ENCODE measurements at regions not wholly inside any gene's neighbourhood (a gene's known extent, or its start where the extent isn't known, plus 50 kb on each side); places are given as distances from the start of the nearest gene placed in this dataset.

DNA sequence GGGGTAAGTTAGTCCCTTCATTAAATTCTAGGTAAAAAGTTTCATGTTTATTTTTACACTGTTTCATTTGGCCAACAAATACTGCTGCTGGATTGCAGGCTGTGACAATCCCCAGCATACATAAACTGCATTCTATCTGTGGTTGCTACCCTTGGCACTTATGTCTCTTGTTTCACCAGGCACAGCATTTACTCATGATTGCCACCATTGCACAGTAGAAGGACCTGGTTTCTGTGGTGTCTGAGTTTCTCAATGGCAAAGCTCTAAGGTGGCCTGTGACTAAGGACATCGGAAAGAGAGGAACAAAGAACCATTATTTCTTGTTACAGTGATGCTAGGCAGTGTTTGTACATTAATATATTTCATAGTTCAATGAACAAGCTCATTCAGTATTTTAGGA lies 878.4 kb upstream of the NEGR1 start:
- no peaks in the 10 kb centered on the region for H4K20me1 ChIP-seq (ENCODE audit: insufficient read depth, low read length)
- TF ChIP-seq, protein P1, sequence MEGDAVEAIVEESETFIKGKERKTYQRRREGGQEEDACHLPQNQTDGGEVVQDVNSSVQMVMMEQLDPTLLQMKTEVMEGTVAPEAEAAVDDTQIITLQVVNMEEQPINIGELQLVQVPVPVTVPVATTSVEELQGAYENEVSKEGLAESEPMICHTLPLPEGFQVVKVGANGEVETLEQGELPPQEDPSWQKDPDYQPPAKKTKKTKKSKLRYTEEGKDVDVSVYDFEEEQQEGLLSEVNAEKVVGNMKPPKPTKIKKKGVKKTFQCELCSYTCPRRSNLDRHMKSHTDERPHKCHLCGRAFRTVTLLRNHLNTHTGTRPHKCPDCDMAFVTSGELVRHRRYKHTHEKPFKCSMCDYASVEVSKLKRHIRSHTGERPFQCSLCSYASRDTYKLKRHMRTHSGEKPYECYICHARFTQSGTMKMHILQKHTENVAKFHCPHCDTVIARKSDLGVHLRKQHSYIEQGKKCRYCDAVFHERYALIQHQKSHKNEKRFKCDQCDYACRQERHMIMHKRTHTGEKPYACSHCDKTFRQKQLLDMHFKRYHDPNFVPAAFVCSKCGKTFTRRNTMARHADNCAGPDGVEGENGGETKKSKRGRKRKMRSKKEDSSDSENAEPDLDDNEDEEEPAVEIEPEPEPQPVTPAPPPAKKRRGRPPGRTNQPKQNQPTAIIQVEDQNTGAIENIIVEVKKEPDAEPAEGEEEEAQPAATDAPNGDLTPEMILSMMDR (IDR thresholded peaks at IDR 0.05): no peak
- no peak overlapping the region for H3K27ac ChIP-seq (ENCODE audit: low read depth in 1 of 2, low read length in 2 of 2)
- WGBS (ENCODE audit: insufficient coverage): no CpG with 5 or more reads among the region's 1 CpG
- no peaks in the 10 kb centered on the region for H3K36me3 ChIP-seq (replicated peaks in 1 of 2; ENCODE audit: control insufficient read depth in 1 of 2, insufficient read depth in 2 of 2, low read length in 2 of 2)
- H3K4me1 ChIP-seq (ENCODE audit: control insufficient read depth in 1 of 2, insufficient read depth in 2 of 2, low read length in 2 of 2): no peaks in the 10 kb centered on the region
- Mint-ChIP-seq H3K27me3 (ENCODE audit: low read depth in 3 of 3) (peaks cover 0 to 2% (median 0%) of the 10 kb centered on the region in 3 donors), H3K36me3 (no peaks in the 10 kb centered on the region), H3K4me3 (no peak overlapping the region), H3K27ac (no peak overlapping the region), H3K9me3 (peaks cover 0 to 7% (median 0%) of the 10 kb centered on the region in 7 donors), H3K4me1 (no peaks in the 10 kb centered on the region)
- H2AFZ ChIP-seq (ENCODE audit: insufficient read depth, low read depth, low read length, poor library complexity, severe bottlenecking): no peak overlapping the region
- H3K4me3 ChIP-seq (replicated peaks in 1 of 3; ENCODE audit: low read depth in 2 of 3, low read length in 3 of 3): no peak overlapping the region
- H3K4me2 ChIP-seq (replicated peaks; ENCODE audit: extremely low read depth, low read length, poor library complexity, severe bottlenecking): no peak overlapping the region
- no peak overlapping the region for H3K9ac ChIP-seq (ENCODE audit: insufficient read depth, low read length, poor library complexity, severe bottlenecking)
- H3K9me3 ChIP-seq (replicated peaks in 1 of 2; ENCODE audit: control insufficient read depth in 1 of 2, insufficient read depth in 1 of 2, low read length in 2 of 2): peaks cover 0 to 3% of the 10 kb centered on the region in 2 donors
- no peak for DNase-seq
- H3K79me2 ChIP-seq (ENCODE audit: insufficient read depth, low read length): no peaks in the 10 kb centered on the region
- no peaks in the 10 kb centered on the region for H3K27me3 ChIP-seq (ENCODE audit: control insufficient read depth in 2 of 2, insufficient read depth in 2 of 2, low read length in 2 of 2)
- intact Hi-C loops (cut with micrococcal nuclease): no loop called here

DNA sequence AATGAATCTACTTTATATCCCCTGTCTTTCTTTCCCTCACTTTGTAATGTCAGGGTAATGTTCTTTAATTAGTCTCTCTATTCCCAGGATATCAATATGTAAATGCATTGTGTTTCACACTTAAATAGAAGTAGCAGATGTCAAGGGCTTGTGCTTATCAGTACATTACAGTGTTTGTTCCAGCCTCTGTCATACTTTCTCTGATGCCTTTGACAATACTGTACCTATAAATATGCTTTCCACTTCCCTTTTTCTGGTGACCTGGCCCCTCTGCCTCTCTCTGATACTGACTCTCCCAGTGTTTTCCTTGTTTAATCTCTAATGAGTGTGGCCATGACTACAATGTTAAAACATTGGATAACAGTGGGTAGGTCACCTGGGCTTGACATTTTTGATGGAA lies 862.0 kb upstream of the NEGR1 start:
- TF ChIP-seq, protein P1 (IDR thresholded peaks at IDR 0.05): no peak
- no peak overlapping the region for H3K4me3 Mint-ChIP-seq
- H3K36me3 Mint-ChIP-seq: no peaks in the 10 kb centered on the region
- H3K4me1 Mint-ChIP-seq: no peaks in the 10 kb centered on the region
- Histone ChIP-seq H4K20me1 (ENCODE audit: insufficient read depth, low read length) (no peaks in the 10 kb centered on the region), H3K4me3 (replicated peaks in 1 of 3; ENCODE audit: low read depth in 2 of 3, low read length in 3 of 3) (no peak overlapping the region), H3K27me3 (ENCODE audit: control insufficient read depth in 2 of 2, insufficient read depth in 2 of 2, low read length in 2 of 2) (no peaks in the 10 kb centered on the region), H2AFZ (ENCODE audit: insufficient read depth, low read depth, low read length, poor library complexity, severe bottlenecking) (no peak overlapping the region), H3K36me3 (replicated peaks in 1 of 2; ENCODE audit: control insufficient read depth in 1 of 2, insufficient read depth in 2 of 2, low read length in 2 of 2) (no peaks in the 10 kb centered on the region), H3K4me1 (ENCODE audit: control insufficient read depth in 1 of 2, insufficient read depth in 2 of 2, low read length in 2 of 2) (no peaks in the 10 kb centered on the region), H3K9me3 (replicated peaks in 1 of 2; ENCODE audit: control insufficient read depth in 1 of 2, insufficient read depth in 1 of 2, low read length in 2 of 2) (no peaks in the 10 kb centered on the region), H3K4me2 (replicated peaks; ENCODE audit: extremely low read depth, low read length, poor library complexity, severe bottlenecking) (no peak overlapping the region), H3K79me2 (ENCODE audit: insufficient read depth, low read length) (no peaks in the 10 kb centered on the region), H3K27ac (ENCODE audit: low read depth in 1 of 2, low read length in 2 of 2) (no peak overlapping the region), H3K9ac (ENCODE audit: insufficient read depth, low read length, poor library complexity, severe bottlenecking) (no peak overlapping the region)
- H3K9me3 Mint-ChIP-seq: peaks cover under 1 to 10% (median 5%) of the 10 kb centered on the region in 7 donors
- intact Hi-C loops (cut with micrococcal nuclease): no loop called here
- no peak overlapping the region for H3K27ac Mint-ChIP-seq
- DNase-seq: no peak
- no peaks in the 10 kb centered on the region for H3K27me3 Mint-ChIP-seq (ENCODE audit: low read depth in 3 of 3)
